OCI-LY7 (cell line): ENCODE measurements at regions not wholly inside any gene's neighbourhood (a gene's known extent, or its start where the extent isn't known, plus 50 kb on each side); places are given as distances from the start of the nearest gene placed in this dataset.

Source experiments
- EZH2phosphoT487 ChIP-seq: fragments of 200-600 bp; sonication (generic); IDR thresholded peaks from 2 replicates; pipeline ENCODE4 v1.6.1; 2018; ENCODE audit warnings: low read depth, borderline replicate concordance, mild to moderate bottlenecking, mixed run types, antibody characterized with exemption, low read length, moderate library complexity, mixed read lengths
- TF ChIP-seq, protein P1 (sequence below): fragments of 200-600 bp; sonication (generic); conservative IDR thresholded peaks from 2 replicates; pipeline ENCODE4 v1.5.1; 2014; ENCODE audit warnings: mild to moderate bottlenecking, antibody characterized with exemption, low read length, moderate library complexity, mixed read lengths

DNA sequence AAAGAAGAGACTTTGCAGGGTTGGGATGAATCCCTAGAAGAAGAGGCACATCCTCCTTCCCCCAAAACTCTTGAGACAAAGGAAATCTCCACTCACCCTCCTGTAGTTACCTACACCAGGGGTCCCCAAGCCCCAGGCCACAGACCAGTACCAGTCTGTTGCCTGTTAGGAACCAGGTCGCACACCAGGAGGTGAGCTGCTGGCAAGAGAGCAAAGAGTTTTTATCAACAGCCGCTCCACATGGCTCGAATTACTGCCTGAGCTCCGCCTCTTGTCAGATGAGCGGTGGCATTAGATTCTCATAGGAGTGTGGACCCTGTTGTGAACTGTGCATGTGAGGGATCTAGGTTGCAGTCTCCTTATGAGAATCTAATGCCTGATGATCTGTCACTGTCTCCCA lies 98.9 kb downstream of the CCT6B start:
- no peak for TF ChIP-seq EZH2phosphoT487
- TF ChIP-seq, protein P1, sequence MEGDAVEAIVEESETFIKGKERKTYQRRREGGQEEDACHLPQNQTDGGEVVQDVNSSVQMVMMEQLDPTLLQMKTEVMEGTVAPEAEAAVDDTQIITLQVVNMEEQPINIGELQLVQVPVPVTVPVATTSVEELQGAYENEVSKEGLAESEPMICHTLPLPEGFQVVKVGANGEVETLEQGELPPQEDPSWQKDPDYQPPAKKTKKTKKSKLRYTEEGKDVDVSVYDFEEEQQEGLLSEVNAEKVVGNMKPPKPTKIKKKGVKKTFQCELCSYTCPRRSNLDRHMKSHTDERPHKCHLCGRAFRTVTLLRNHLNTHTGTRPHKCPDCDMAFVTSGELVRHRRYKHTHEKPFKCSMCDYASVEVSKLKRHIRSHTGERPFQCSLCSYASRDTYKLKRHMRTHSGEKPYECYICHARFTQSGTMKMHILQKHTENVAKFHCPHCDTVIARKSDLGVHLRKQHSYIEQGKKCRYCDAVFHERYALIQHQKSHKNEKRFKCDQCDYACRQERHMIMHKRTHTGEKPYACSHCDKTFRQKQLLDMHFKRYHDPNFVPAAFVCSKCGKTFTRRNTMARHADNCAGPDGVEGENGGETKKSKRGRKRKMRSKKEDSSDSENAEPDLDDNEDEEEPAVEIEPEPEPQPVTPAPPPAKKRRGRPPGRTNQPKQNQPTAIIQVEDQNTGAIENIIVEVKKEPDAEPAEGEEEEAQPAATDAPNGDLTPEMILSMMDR, result no peak
